Adrenal gland (tissue), 5 donors: ENCODE measurements at regions not wholly inside any gene's neighbourhood (a gene's known extent, or its start where the extent isn't known, plus 50 kb on each side); places are given as distances from the start of the nearest gene placed in this dataset.

Experiments used
- CTCF ChIP-seq, 6 experiments: fragments of 450-650 bp in 4 of 6; fragments of 200-600 bp in 2 of 6; sonication (generic) in 1 of 6; IDR thresholded peaks; 1 replicate in 5 of 6; 2 replicates in 1 of 6; pipeline versions ENCODE4 v1.5.1 to v1.8.0; 2016 to 2021; ENCODE audit warnings: antibody characterized with exemption in 6 of 6, mild to moderate bottlenecking in 2 of 6, moderate library complexity in 1 of 6
- POLR2A ChIP-seq, 2 donors: fragments of 450-650 bp; IDR thresholded peaks; one replicate each; pipeline ENCODE4 v1.6.1; 2017; ENCODE audit warnings: antibody characterized with exemption in 2 of 2, mild to moderate bottlenecking in 2 of 2, moderate library complexity in 1 of 2
- donor health status: DM: no; HTN: no; CAD: no.

GRCh38 chr9:73237140-73237539 is 85.5 kb downstream of the ANXA1 start:
- TF ChIP-seq CTCF (IDR thresholded peaks at IDR 0.05) (no peak), POLR2A (IDR thresholded peaks at IDR 0.05) (no peak)
